IMR-90 (cell line): ENCODE measurements at regions not wholly inside any gene's neighbourhood (a gene's known extent, or its start where the extent isn't known, plus 50 kb on each side); places are given as distances from the start of the nearest gene placed in this dataset.

Source experiments
- ATAC-seq: fragments of 200-7000 bp; cut with Tn5 transposase; 2 replicates; pipeline ENCODE4 v1.9.1; 2020; ENCODE audit warnings: low read depth, mild to moderate bottlenecking, moderate library complexity
- BruUV-seq: library from RNA; stranded (reverse); fragments of 400-500 nt; replicated peaks from 2 replicates; lab custom pipeline; 2021; lab: Mats Ljungman, UMichigan
- CTCF ChIA-PET: fragments of 300-600 bp; formaldehyde crosslinking; extraction: SDS; loops from one replicate; lab custom pipeline; 2021; ENCODE audit warnings: antibody characterized with exemption; lab: Yijun Ruan, JAX
- POLR2A ChIA-PET: fragments of 300-600 bp; sonication (Branson Sonifier 250); formaldehyde crosslinking; loops from one replicate; lab custom pipeline; 2022; ENCODE audit warnings: antibody characterized with exemption; ENCODE audit not compliant: unreplicated experiment; lab: Charles Lee
- DNase-seq: peaks from one replicate; pipeline ENCODE4 v3.0.0; 2013
- H2AFZ ChIP-seq: replicated peaks from 2 replicates; pipeline ENCODE3; 2013; ENCODE audit warnings: low read length, mild to moderate bottlenecking; ENCODE audit not compliant: poor library complexity
- H2AK5ac ChIP-seq: 2 replicates; pipeline ENCODE4 v1.6.1; 2013; ENCODE audit warnings: low read depth, low read length, inconsistent platforms
- H2AK9ac ChIP-seq: replicated peaks from 2 replicates; pipeline ENCODE3; 2013; ENCODE audit warnings: mild to moderate bottlenecking, low read depth, low read length, moderate library complexity; ENCODE audit not compliant: poor library complexity
- H2BK120ac ChIP-seq: 2 replicates; pipeline ENCODE4 v1.6.1; 2013; ENCODE audit warnings: low read depth, low read length, inconsistent platforms
- H2BK15ac ChIP-seq: 3 replicates; pipeline ENCODE4 v1.6.1; 2013; ENCODE audit warnings: low read depth, low read length, inconsistent platforms
- H2BK20ac ChIP-seq: 2 replicates; pipeline ENCODE4 v1.6.1; 2013; ENCODE audit warnings: low read depth, mild to moderate bottlenecking, inconsistent platforms, low read length, moderate library complexity
- H2BK5ac ChIP-seq: 2 replicates; pipeline ENCODE4 v1.6.1; 2013; ENCODE audit warnings: mild to moderate bottlenecking, low read depth, low read length, inconsistent platforms; ENCODE audit not compliant: poor library complexity, severe bottlenecking
- H3K14ac ChIP-seq: replicated peaks from 2 replicates; pipeline ENCODE4 v1.6.1; 2013; ENCODE audit warnings: low read depth, low read length, inconsistent platforms
- H3K18ac ChIP-seq: 2 replicates; pipeline ENCODE4 v1.6.1; 2013; ENCODE audit warnings: low read depth, low read length, control low read depth
- H3K23ac ChIP-seq: 2 replicates; pipeline ENCODE4 v1.6.1; 2013; ENCODE audit warnings: low read depth, low read length, inconsistent platforms
- H3K27ac ChIP-seq: 2 replicates; pipeline ENCODE4 v1.5.1; 2013; ENCODE audit warnings: mild to moderate bottlenecking, control low read depth, low read length; ENCODE audit not compliant: insufficient read depth
- H3K27me3 ChIP-seq: 2 replicates; pipeline ENCODE4 v1.6.1; 2013; ENCODE audit warnings: low read length; ENCODE audit not compliant: control insufficient read depth, insufficient read depth
- H3K36me3 ChIP-seq: 2 replicates; pipeline ENCODE4 v1.6.1; 2013; ENCODE audit warnings: low read length, mixed read lengths; ENCODE audit not compliant: control insufficient read depth, insufficient read depth
- H3K4ac ChIP-seq: 2 replicates; pipeline ENCODE4 v1.6.1; 2013; ENCODE audit warnings: low read depth, low read length, inconsistent platforms
- H3K4me1 ChIP-seq: 2 replicates; pipeline ENCODE4 v1.6.1; 2013; ENCODE audit warnings: low read length, mixed read lengths; ENCODE audit not compliant: control insufficient read depth, insufficient read depth
- H3K4me2 ChIP-seq: 2 replicates; pipeline ENCODE4 v1.6.1; 2013; ENCODE audit warnings: low read depth, mild to moderate bottlenecking, control low read depth, low read length, moderate library complexity
- H3K4me3 ChIP-seq: 2 replicates; pipeline ENCODE4 v1.5.1; 2013; ENCODE audit warnings: low read depth, mild to moderate bottlenecking, control low read depth, low read length, moderate library complexity; ENCODE audit not compliant: insufficient read depth
- H3K56ac ChIP-seq: 2 replicates; pipeline ENCODE4 v1.6.1; 2013; ENCODE audit warnings: low read length, inconsistent platforms; ENCODE audit not compliant: insufficient read depth; ENCODE audit errors: extremely low read depth
- H3K79me1 ChIP-seq, 2 experiments: 2 replicates each; pipeline ENCODE4 v1.6.1; 2013; ENCODE audit warnings: low read length in 2 of 2, inconsistent platforms in 1 of 2, low read depth in 1 of 2
- H3K9ac ChIP-seq: 2 replicates; pipeline ENCODE4 v1.6.1; 2013; ENCODE audit warnings: low read depth, low read length, control low read depth
- H3K9me1 ChIP-seq: 2 replicates; pipeline ENCODE4 v1.6.1; 2013; ENCODE audit warnings: low read length, inconsistent platforms; ENCODE audit not compliant: insufficient read depth
- H3K9me3 ChIP-seq: 2 replicates; pipeline ENCODE4 v1.6.1; 2013; ENCODE audit warnings: low read length; ENCODE audit not compliant: control insufficient read depth, insufficient read depth
- H4K20me1 ChIP-seq: 2 replicates; pipeline ENCODE4 v1.6.1; 2013; ENCODE audit warnings: low read length, inconsistent platforms; ENCODE audit not compliant: insufficient read depth
- H4K5ac ChIP-seq: 2 replicates; pipeline ENCODE4 v1.6.1; 2013; ENCODE audit warnings: mild to moderate bottlenecking, low read depth, low read length, control low read depth
- H4K8ac ChIP-seq, 2 experiments: 2 replicates each; pipeline ENCODE4 v1.6.1; 2013; ENCODE audit warnings: low read depth in 2 of 2, low read length in 2 of 2, control low read depth in 1 of 2, inconsistent platforms in 1 of 2
- H4K91ac ChIP-seq: 2 replicates; pipeline ENCODE4 v1.6.1; 2013; ENCODE audit warnings: low read depth, low read length, inconsistent platforms; ENCODE audit not compliant: insufficient read depth
- BHLHE40 ChIP-seq: fragments of 150-350 bp; IDR thresholded peaks from 2 replicates; pipeline ENCODE4 v1.6.1; 2016; ENCODE audit warnings: mild to moderate bottlenecking, low read depth, low read length
- CEBPB ChIP-seq: IDR thresholded peaks from 2 replicates; pipeline ENCODE4 v1.6.1; 2012; ENCODE audit warnings: low read depth, low read length, improper control_type of control experiment
- CHD1 ChIP-seq: IDR thresholded peaks from 2 replicates; pipeline ENCODE4 v1.6.1; 2012; ENCODE audit warnings: low read depth, low read length, improper control_type of control experiment
- CTCF ChIP-seq: conservative IDR thresholded peaks from 2 replicates; pipeline ENCODE4 v1.5.1; 2012; ENCODE audit warnings: mild to moderate bottlenecking, low read depth, low read length, improper control_type of control experiment
- ELK1 ChIP-seq: fragments of 150-350 bp; IDR thresholded peaks from 2 replicates; pipeline ENCODE4 v1.6.1; 2016; ENCODE audit warnings: low read depth, mild to moderate bottlenecking, low read length, moderate library complexity, borderline replicate concordance
- FOS ChIP-seq: fragments of 150-350 bp; IDR thresholded peaks from 2 replicates; pipeline ENCODE4 v1.6.1; 2016; ENCODE audit warnings: low read depth, low read length
- MAFK ChIP-seq: IDR thresholded peaks from 2 replicates; pipeline ENCODE4 v1.6.1; 2012; ENCODE audit warnings: low read depth, low read length, improper control_type of control experiment
- MAZ ChIP-seq: IDR thresholded peaks from 2 replicates; pipeline ENCODE4 v1.6.1; 2012; ENCODE audit warnings: low read depth, mild to moderate bottlenecking, low read length, improper control_type of control experiment, moderate library complexity, borderline replicate concordance
- MXI1 ChIP-seq: IDR thresholded peaks from 2 replicates; pipeline ENCODE4 v1.6.1; 2012; ENCODE audit warnings: low read depth, mild to moderate bottlenecking, low read length, moderate library complexity, borderline replicate concordance
- NFE2L2 ChIP-seq: fragments of 150-350 bp; IDR thresholded peaks from 2 replicates; pipeline ENCODE4 v1.6.1; 2016; ENCODE audit warnings: low read depth, mild to moderate bottlenecking, low read length
- POLR2A ChIP-seq: IDR thresholded peaks from 2 replicates; pipeline ENCODE4 v1.6.1; 2012; ENCODE audit warnings: mild to moderate bottlenecking, low read depth, low read length
- RAD21 ChIP-seq: IDR thresholded peaks from 2 replicates; pipeline ENCODE4 v1.6.1; 2012; ENCODE audit warnings: low read length, improper control_type of control experiment
- RCOR1 ChIP-seq: IDR thresholded peaks from 2 replicates; pipeline ENCODE4 v1.6.1; 2012; ENCODE audit warnings: mild to moderate bottlenecking, low read length, improper control_type of control experiment; ENCODE audit not compliant: insufficient replicate concordance
- RFX5 ChIP-seq: IDR thresholded peaks from 2 replicates; pipeline ENCODE4 v1.8.0; 2012; ENCODE audit warnings: low read depth, mild to moderate bottlenecking, low read length, moderate library complexity
- SMC3 ChIP-seq: fragments of 150-350 bp; IDR thresholded peaks from 2 replicates; pipeline ENCODE4 v1.6.1; 2016; ENCODE audit warnings: low read depth, mild to moderate bottlenecking, antibody characterized with exemption, low read length, moderate library complexity
- USF2 ChIP-seq: fragments of 150-350 bp; IDR thresholded peaks from 2 replicates; pipeline ENCODE4 v1.6.1; 2017; ENCODE audit warnings: mild to moderate bottlenecking, antibody characterized with exemption, low read length, low read depth
- WGBS, 2 experiments: methylation state at CpG; one replicate each; pipeline versions ENCODE4 v1.1.5 to v1.1.7; 2013; ENCODE audit warnings: missing lambda C conversion rate in 2 of 2; ENCODE audit not compliant: insufficient read length in 1 of 2; ENCODE audit errors: extremely low coverage in 2 of 2; 5-methylcytosine and 5-hydroxymethylcytosine counted together
- dilution Hi-C: fragments of 300-500 bp; cut with HindIII; formaldehyde crosslinking; loops from one replicate; pipeline ENCODE4 v1.14.3; 2018; ENCODE audit warnings: low sequenced_read_pairs; ENCODE audit not compliant: unreplicated experiment
- in situ Hi-C: fragments of 300-500 bp; cut with MboI; formaldehyde crosslinking; loops from 3 replicates; pipeline ENCODE4 v1.14.3; 2019; ENCODE audit warnings: low sequenced_read_pairs, inconsistent platforms, mixed read lengths
- intact Hi-C: fragments of 100-400 bp; cut with micrococcal nuclease; formaldehyde crosslinking; loops from 2 replicates; pipeline ENCODE4 v1.10.0; 2022

- no peak overlapping the region for H3K18ac ChIP-seq
- H3K56ac ChIP-seq: no peak overlapping the region
- no peak overlapping the region for H3K4ac ChIP-seq
- H3K79me1 ChIP-seq: no peaks in the 10 kb centered on the region
- no peaks in the 10 kb centered on the region for H3K27me3 ChIP-seq
- no peak overlapping the region for H3K4me3 ChIP-seq
- no CpG with 5 or more reads among the region's 2 CpGs for WGBS, 2 experiments
- no peak overlapping the region for H2AFZ ChIP-seq
- no peak overlapping the region for H4K91ac ChIP-seq
- H4K20me1 ChIP-seq: no peaks in the 10 kb centered on the region
- H3K27ac ChIP-seq: no peak overlapping the region
- H2AK9ac ChIP-seq: no peak overlapping the region
- ATAC-seq (no peak), DNase-seq (no peak)
- no peak overlapping the region for H2BK5ac ChIP-seq
- H3K9ac ChIP-seq: no peak overlapping the region
- no peak overlapping the region for H2BK120ac ChIP-seq
- ChIA-PET CTCF (no interaction called here), POLR2A (no interaction called here)
- H2BK15ac ChIP-seq: no peak overlapping the region
- H3K36me3 ChIP-seq: no peaks in the 10 kb centered on the region
- H3K14ac ChIP-seq: no peak overlapping the region
- in situ Hi-C loops (no loop called here), intact Hi-C loops (no loop called here), dilution Hi-C loops (no loop called here)
- no peak overlapping the region for H4K8ac ChIP-seq
- no peak overlapping the region for H2BK20ac ChIP-seq
- H3K9me3 ChIP-seq: 0 out of 2 replicates have a peak, but pooled peaks cover 2% of the 10 kb centered on the region
- no peaks in the 10 kb centered on the region for H3K4me1 ChIP-seq
- H3K9me1 ChIP-seq: no peaks in the 10 kb centered on the region
- H4K5ac ChIP-seq: no peak overlapping the region
- BruUV-seq: no TSS peak
- no peak for TF ChIP-seq RCOR1
- TF ChIP-seq RAD21: no peak
- TF ChIP-seq SMC3: no peak
- no peak for TF ChIP-seq MAZ
- no peak for TF ChIP-seq CTCF
- TF ChIP-seq MXI1: no peak
- TF ChIP-seq USF2: no peak
- TF ChIP-seq FOS: no peak
- no peak for TF ChIP-seq RFX5
- TF ChIP-seq ELK1: no peak
- TF ChIP-seq NFE2L2: no peak
- TF ChIP-seq BHLHE40: no peak
- no peak for TF ChIP-seq CHD1
- TF ChIP-seq MAFK: no peak
- TF ChIP-seq POLR2A: no peak
- TF ChIP-seq CEBPB: no peak
- H2AK5ac ChIP-seq: no peak overlapping the region
- no peak overlapping the region for H3K23ac ChIP-seq
- H3K4me2 ChIP-seq: no peak overlapping the region
Measured at GRCh38 chr12:40598073-40598472, 94.2 kb upstream of the CNTN1 start.
